Heart right ventricle (tissue), 16 donors: ENCODE measurements at regions not wholly inside any gene's neighbourhood (a gene's known extent, or its start where the extent isn't known, plus 50 kb on each side); places are given as distances from the start of the nearest gene placed in this dataset.

ENCODE experiments used
- ATAC-seq, 8 donors: fragments of 200-7000 bp; cut with Tn5 transposase; one replicate each; pipeline ENCODE4 v1.9.1; 2020; ENCODE audit warnings: mild to moderate bottlenecking in 8 of 8, moderate library complexity in 8 of 8, moderate number of reproducible peaks in 1 of 8
- DNase-seq, 2 donors: peaks; one replicate each; pipeline ENCODE4 v3.0.0-alpha.2; 2020
- H3K27ac ChIP-seq, 10 donors: fragments of 200-600 bp; sonication (generic) in 2 of 10; one replicate each; pipeline versions ENCODE4 v1.5.0 to v1.8.0; 2020 to 2022; ENCODE audit warnings: mild to moderate bottlenecking in 3 of 10
- H3K27me3 ChIP-seq, 7 donors: fragments of 200-600 bp; one replicate each; pipeline ENCODE4 v1.8.0; 2021 to 2022; ENCODE audit warnings: mild to moderate bottlenecking in 2 of 7
- H3K36me3 ChIP-seq, 9 donors: fragments of 200-600 bp; sonication (generic) in 1 of 9; one replicate each; pipeline versions ENCODE4 v1.5.0 to v1.8.0; 2020 to 2022; ENCODE audit warnings: mild to moderate bottlenecking in 2 of 9
- H3K4me1 ChIP-seq, 9 donors: fragments of 200-600 bp; sonication (generic) in 1 of 9; one replicate each; pipeline versions ENCODE4 v1.5.0 to v1.8.0; 2020 to 2022; ENCODE audit warnings: mild to moderate bottlenecking in 4 of 9
- H3K4me3 ChIP-seq, 10 donors: fragments of 200-600 bp; sonication (generic) in 2 of 10; one replicate each; pipeline versions ENCODE4 v1.5.0 to v1.8.0; 2020 to 2022; ENCODE audit warnings: mild to moderate bottlenecking in 7 of 10, moderate library complexity in 2 of 10
- H3K9me3 ChIP-seq, 11 donors: fragments of 200-600 bp in 10 of 11; sonication (generic) in 2 of 11; one replicate each; pipeline versions ENCODE4 v1.5.0 to v1.8.0; 2013 to 2022; ENCODE audit warnings: mild to moderate bottlenecking in 2 of 11, control low read depth in 1 of 11, moderate library complexity in 1 of 11
- CTCF ChIP-seq, 9 donors: fragments of 200-600 bp; sonication (generic) in 2 of 9; IDR thresholded peaks; one replicate each; pipeline versions ENCODE4 v1.5.0 to v1.8.0; 2021 to 2022; ENCODE audit warnings: antibody characterized with exemption in 9 of 9, mild to moderate bottlenecking in 5 of 9, moderate library complexity in 1 of 9
- WGBS, 2 donors: extraction: QIAGEN DNeasy Blood & Tissue Kit; methylation state at CpG; one replicate each; pipeline ENCODE4 v1.1.7; 2013; ENCODE audit warnings: inconsistent platforms in 1 of 2; 5-methylcytosine and 5-hydroxymethylcytosine counted together
- intact Hi-C, 10 donors: fragments of 100-400 bp; cut with DNase I; formaldehyde crosslinking; loops; one replicate each; pipeline versions ENCODE4 v1.11.1 to v1.14.2; 2022
- donor health status: Arrhythmogenic right ventricular cardiomyopathy.
- donor health status: ischemic (EF 13 %, LVEDD 7.1; RV severe dilation, severe dysfunction).
- donor health status: healthy with polysubstance abuse.
- donor health status: DM: no; HTN: yes; CAD: no.
- donor health status: DM: no; HTN: no; CAD: no.
- donor health status: ischemic (EF 25% LVEDD 6.9; RV normal size, moderate dysfunction).
- donor health status: ischemic (EF 25% LVEDD 5.7; RV mildly dilated, moderate dysfunction).
- donor health status: healthy.
- donor health status: DM: yes; HTN: yes; CAD: no.
- donor health status: Ischemic cardiomyopathy.
- donor health status: ischemic (EF 35%, LVEDD 5.7; RV mildly dilated, moderate dysfunction).
- donor health status: nonischemic (EF 11% LVEDD 7.7; RV severe dilation, severe dysfunction).
- donor health status: DM: yes; HTN: yes; CAD: no.
- donor health status: PGD.
- donor health status: ischemic (EF 29% LVEDD 5.4; RV normal size, mild dysfunction).
- donor health status: nonischemic (EF 23%, LVEDD 6.1; RV moderate dilation, normal function).

GRCh38 chr15:60195611-60196010 is 191.5 kb downstream of the FOXB1 start:
- ATAC-seq, result no peak
- H3K4me1 ChIP-seq, result no peaks in the 10 kb centered on the region
- H3K27me3 ChIP-seq, result peaks cover 0 to 46% (median 42%) of the 10 kb centered on the region in 7 donors
- no peaks in the 10 kb centered on the region for H3K9me3 ChIP-seq
- TF ChIP-seq CTCF (IDR thresholded peaks at IDR 0.05), result no peak
- H3K27ac ChIP-seq, result no peak overlapping the region
- H3K36me3 ChIP-seq, result no peaks in the 10 kb centered on the region
- intact Hi-C loops, result no loop called here
- WGBS, 2 donors, result 74 to 77% methylated on average over 1 of the region's 1 CpG
- no peak for DNase-seq
- no peak overlapping the region for H3K4me3 ChIP-seq

GRCh38 chr15:60204131-60204885 is 193.5 kb downstream of the ANXA2 start:
- Histone ChIP-seq H3K9me3 (no peaks in the 10 kb centered on the region), H3K27me3 (peaks cover 0 to 52% (median 23%) of the 10 kb centered on the region in 7 donors), H3K4me1 (peaks cover 0 to 4% (median 0%) of the 10 kb centered on the region in 9 donors), H3K27ac (no peak overlapping the region), H3K36me3 (no peaks in the 10 kb centered on the region), H3K4me3 (no peak overlapping the region)
- no peak for ATAC-seq
- intact Hi-C loops, result no loop called here
- WGBS, 2 donors, result 62 to 79% methylated on average over 11 of the region's 11 CpGs
- DNase-seq, result no peak
- TF ChIP-seq CTCF (IDR thresholded peaks at IDR 0.05), result no peak

- Histone ChIP-seq H3K36me3 (no peaks in the 10 kb centered on the region), H3K4me1 (peaks cover 0 to 4% (median 0%) of the 10 kb centered on the region in 9 donors), H3K9me3 (no peaks in the 10 kb centered on the region), H3K27ac (no peak overlapping the region), H3K4me3 (no peak overlapping the region), H3K27me3 (peaks cover 0 to 19% (median 9%) of the 10 kb centered on the region in 7 donors)
- DNase-seq, result peak in 1 of 2 donors; percentile 46
- intact Hi-C loops, result no loop called here
- no peak for TF ChIP-seq CTCF (IDR thresholded peaks at IDR 0.05)
- WGBS, 2 donors, result 14 to 24% methylated on average over 4 of the region's 4 CpGs
- ATAC-seq, result peak in 6 of 8 donors; percentile 51 to 86 (median 81)
Observed at GRCh38 chr15:60208709-60209108, 189.1 kb downstream of the ANXA2 start.

GRCh38 chr15:60212536-60212935 is 185.2 kb downstream of the ANXA2 start:
- no peak overlapping the region for H3K27ac ChIP-seq
- H3K9me3 ChIP-seq, result no peaks in the 10 kb centered on the region
- TF ChIP-seq CTCF (IDR thresholded peaks at IDR 0.05), result no peak
- H3K4me3 ChIP-seq, result no peak overlapping the region
- H3K27me3 ChIP-seq, result peaks cover 0 to 20% (median 4%) of the 10 kb centered on the region in 7 donors
- DNase-seq, result no peak
- peaks cover 0 to 4% (median 0%) of the 10 kb centered on the region in 9 donors for H3K4me1 ChIP-seq
- no peaks in the 10 kb centered on the region for H3K36me3 ChIP-seq
- peak in 1 of 8 donors; percentile 22 for ATAC-seq
- intact Hi-C loops, result no loop called here
- WGBS, 2 donors, result 61 to 62% methylated on average over 4 of the region's 4 CpGs
